Kidney epithelial cell (primary cell): ENCODE measurements at regions not wholly inside any gene's neighbourhood (a gene's known extent, or its start where the extent isn't known, plus 50 kb on each side); places are given as distances from the start of the nearest gene placed in this dataset.
"Not testable (repeated sequence)": the region's sequence is repeated elsewhere in the genome, so short reads cannot be mapped to it uniquely, and the experiment has no call there.

Experiments used
- DNase-seq: peaks from one replicate; pipeline ENCODE4 v3.0.0-alpha.2; 2010; ENCODE audit warnings: low read depth
- H3K27me3 ChIP-seq: 2 replicates; pipeline ENCODE4 v1.6.0; 2011; ENCODE audit warnings: low read length; ENCODE audit not compliant: control insufficient read depth, insufficient read depth
- H3K36me3 ChIP-seq: 2 replicates; pipeline ENCODE4 v1.5.1; 2011; ENCODE audit warnings: low read length; ENCODE audit not compliant: control insufficient read depth, insufficient read depth
- H3K4me3 ChIP-seq: 2 replicates; pipeline ENCODE4 v1.5.1; 2011; ENCODE audit warnings: low read depth, mild to moderate bottlenecking, control low read depth, low read length
- CTCF ChIP-seq: IDR thresholded peaks from 2 replicates; pipeline ENCODE4 v1.5.1; 2011; ENCODE audit warnings: mild to moderate bottlenecking, moderate library complexity, low read length, control low read depth, inconsistent platforms; ENCODE audit not compliant: insufficient read depth, poor library complexity, severe bottlenecking

- H3K27me3 ChIP-seq, result no peaks in the 10 kb centered on the region
- TF ChIP-seq CTCF, result no peak
- H3K36me3 ChIP-seq, result no peaks in the 10 kb centered on the region
- DNase-seq, result no peak
- H3K4me3 ChIP-seq, result no peak overlapping the region
These were observed 438.0 kb upstream of the IMPG1 start for GRCh38 chr6:76510489-76510888.

GRCh38 chr6:76509397-76509796 lies 436.9 kb upstream of the IMPG1 start:
- Histone ChIP-seq H3K4me3 (no peak overlapping the region), H3K36me3 (no peaks in the 10 kb centered on the region), H3K27me3 (no peaks in the 10 kb centered on the region)
- no peak for TF ChIP-seq CTCF
- no peak for DNase-seq

- H3K4me3 ChIP-seq, result no peak overlapping the region
- H3K27me3 ChIP-seq, result no peaks in the 10 kb centered on the region
- DNase-seq, result no peak
- no peaks in the 10 kb centered on the region for H3K36me3 ChIP-seq
- TF ChIP-seq CTCF, result no peak
These were observed 434.3 kb upstream of the IMPG1 start for GRCh38 chr6:76506808-76507207.

- Histone ChIP-seq H3K36me3 (no peaks in the 10 kb centered on the region), H3K4me3 (no peak overlapping the region), H3K27me3 (no peaks in the 10 kb centered on the region)
- TF ChIP-seq CTCF, result no peak
- no peak for DNase-seq
These were observed 423.4 kb upstream of the IMPG1 start for GRCh38 chr6:76495909-76496308.

- DNase-seq, H3K27me3 ChIP-seq, H3K4me3 ChIP-seq, H3K36me3 ChIP-seq: not testable (repeated sequence)
These were observed 418.9 kb upstream of the IMPG1 start for GRCh38 chr6:76491376-76491775.

GRCh38 chr6:76490456-76490855 lies 418.0 kb upstream of the IMPG1 start:
- Histone ChIP-seq H3K4me3 (no peak overlapping the region), H3K27me3 (no peaks in the 10 kb centered on the region), H3K36me3 (no peaks in the 10 kb centered on the region)
- TF ChIP-seq CTCF, result no peak
- DNase-seq, result no peak
